GM20000 (cell line): ENCODE measurements at regions not wholly inside any gene's neighbourhood (a gene's known extent, or its start where the extent isn't known, plus 50 kb on each side); places are given as distances from the start of the nearest gene placed in this dataset.

Experiments
- DNase-seq: peaks from one replicate; pipeline ENCODE4 v3.0.0; 2012; ENCODE audit warnings: low spot score
- TF ChIP-seq, protein P1 (sequence below): IDR thresholded peaks from 2 replicates; pipeline ENCODE4 v1.5.1; 2012; ENCODE audit warnings: mild to moderate bottlenecking, control low read depth; ENCODE audit errors: extremely low read depth, missing control alignments

DNA sequence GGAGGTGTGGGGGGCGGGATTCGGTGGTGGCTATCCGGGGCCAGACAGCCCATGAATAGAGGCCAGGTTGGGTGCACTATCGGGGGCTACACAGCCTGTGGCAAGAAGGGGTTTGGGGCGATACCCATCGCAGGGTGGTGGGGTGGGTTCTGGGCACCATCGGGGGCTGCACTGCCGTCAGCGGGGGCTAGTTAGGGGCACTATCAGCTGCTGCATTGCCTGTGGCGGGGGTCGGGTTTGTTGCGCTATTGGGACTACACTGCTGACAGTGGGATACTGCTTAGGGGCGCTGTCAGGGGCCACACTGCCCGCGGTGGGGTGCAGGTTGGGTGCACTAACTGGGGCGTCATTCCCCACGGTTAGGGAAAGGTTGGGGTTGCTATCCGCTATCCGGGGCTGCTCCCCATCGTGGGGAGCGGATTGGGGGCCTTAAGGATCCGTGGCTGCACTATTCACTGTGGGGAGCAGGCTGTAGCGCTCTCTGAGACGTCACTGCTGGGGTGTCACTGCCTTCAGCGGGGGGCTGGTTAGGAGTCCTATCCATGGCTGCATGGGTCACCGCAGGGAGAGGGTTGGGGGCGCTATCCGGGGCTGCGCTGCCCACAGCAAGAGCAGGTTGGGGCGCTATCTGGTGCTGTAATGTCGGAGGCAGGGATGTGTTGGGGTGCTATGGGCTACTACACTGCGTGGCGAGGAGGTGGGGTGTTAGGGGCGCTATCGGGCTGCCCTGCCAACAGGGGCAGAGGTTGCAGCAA lies 76.5 kb upstream of the SLC35G4 start:
- DNase-seq: no peak
- TF ChIP-seq, protein P1, sequence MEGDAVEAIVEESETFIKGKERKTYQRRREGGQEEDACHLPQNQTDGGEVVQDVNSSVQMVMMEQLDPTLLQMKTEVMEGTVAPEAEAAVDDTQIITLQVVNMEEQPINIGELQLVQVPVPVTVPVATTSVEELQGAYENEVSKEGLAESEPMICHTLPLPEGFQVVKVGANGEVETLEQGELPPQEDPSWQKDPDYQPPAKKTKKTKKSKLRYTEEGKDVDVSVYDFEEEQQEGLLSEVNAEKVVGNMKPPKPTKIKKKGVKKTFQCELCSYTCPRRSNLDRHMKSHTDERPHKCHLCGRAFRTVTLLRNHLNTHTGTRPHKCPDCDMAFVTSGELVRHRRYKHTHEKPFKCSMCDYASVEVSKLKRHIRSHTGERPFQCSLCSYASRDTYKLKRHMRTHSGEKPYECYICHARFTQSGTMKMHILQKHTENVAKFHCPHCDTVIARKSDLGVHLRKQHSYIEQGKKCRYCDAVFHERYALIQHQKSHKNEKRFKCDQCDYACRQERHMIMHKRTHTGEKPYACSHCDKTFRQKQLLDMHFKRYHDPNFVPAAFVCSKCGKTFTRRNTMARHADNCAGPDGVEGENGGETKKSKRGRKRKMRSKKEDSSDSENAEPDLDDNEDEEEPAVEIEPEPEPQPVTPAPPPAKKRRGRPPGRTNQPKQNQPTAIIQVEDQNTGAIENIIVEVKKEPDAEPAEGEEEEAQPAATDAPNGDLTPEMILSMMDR: no peak

- TF ChIP-seq, protein P1: no peak
- no peak for DNase-seq
These were observed 80.3 kb upstream of the SLC35G4 start for GRCh38 chr18:11529081-11529480.

GRCh38 chr18:11526675-11527074 lies 82.7 kb upstream of the SLC35G4 start:
- TF ChIP-seq, protein P1: no peak

GRCh38 chr18:11523804-11524203 lies 85.6 kb upstream of the SLC35G4 start:
- no peak for DNase-seq
- TF ChIP-seq, protein P1: no peak

More at GRCh38 chr18:11526675-11527074, 82.7 kb upstream of the SLC35G4 start:
- no peak for DNase-seq

- DNase-seq: no peak
- TF ChIP-seq, protein P1: no peak
These were observed 86.4 kb upstream of the SLC35G4 start for GRCh38 chr18:11522992-11523391.

DNA sequence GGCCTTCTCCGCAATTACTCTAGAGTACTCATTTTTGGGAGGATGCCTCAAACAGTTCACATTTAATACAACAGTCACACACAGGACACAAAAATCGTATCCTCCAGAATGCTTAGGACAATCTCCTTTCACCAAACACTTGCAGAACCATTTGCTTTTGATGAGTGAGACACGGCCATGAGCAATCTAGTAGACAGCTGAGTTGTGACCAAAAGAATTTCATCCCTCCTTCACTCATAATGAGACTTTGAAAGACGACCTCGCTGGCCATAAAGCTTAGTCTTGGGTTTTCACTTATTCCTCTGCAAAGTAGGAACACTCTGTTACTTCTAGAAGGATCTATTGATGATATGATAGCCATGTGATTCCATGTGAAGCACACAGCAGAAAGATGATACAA lies 87.5 kb upstream of the SLC35G4 start:
- TF ChIP-seq, protein P1: no peak
- no peak for DNase-seq

- TF ChIP-seq, protein P1: no peak
- DNase-seq: no peak
These were observed 88.9 kb upstream of the SLC35G4 start for GRCh38 chr18:11520536-11520935.
